Neural cell (in vitro differentiated cells): ENCODE measurements at regions not wholly inside any gene's neighbourhood (a gene's known extent, or its start where the extent isn't known, plus 50 kb on each side); places are given as distances from the start of the nearest gene placed in this dataset.
"Not testable (repeated sequence)": the region's sequence is repeated elsewhere in the genome, so short reads cannot be mapped to it uniquely, and the experiment has no call there.

ENCODE experiments used
- H2AFZ ChIP-seq: fragments of 200-600, 300-800 bp; sonication (generic), shearing (Covaris generic); 2 replicates; pipeline ENCODE4 v1.6.0; 2014; ENCODE audit warnings: low read depth, mild to moderate bottlenecking, antibody characterized with exemption, low read length, moderate library complexity
- H3F3A ChIP-seq: fragments of 200-600 bp; shearing (Covaris generic); 2 replicates; pipeline ENCODE4 v1.6.1; 2016; ENCODE audit warnings: mild to moderate bottlenecking, moderate library complexity, mixed read lengths, antibody characterized with exemption, low read length; ENCODE audit not compliant: insufficient read depth, poor library complexity, severe bottlenecking
- H3K27ac ChIP-seq: fragments of 200-600, 300-800 bp; sonication (generic), shearing (Covaris generic); 2 replicates; pipeline ENCODE4 v1.5.1; 2014; ENCODE audit warnings: mild to moderate bottlenecking, low read length, moderate library complexity
- H3K27me3 ChIP-seq: fragments of 300-800, 200-600 bp; sonication (generic), shearing (Covaris generic); 2 replicates; pipeline ENCODE4 v1.6.0; 2014; ENCODE audit warnings: mild to moderate bottlenecking, low read depth, low read length, moderate library complexity; ENCODE audit not compliant: insufficient read depth
- H3K36me3 ChIP-seq: fragments of 300-800, 200-600 bp; sonication (generic), shearing (Covaris generic); 2 replicates; pipeline ENCODE4 v1.5.1; 2014; ENCODE audit warnings: mild to moderate bottlenecking, antibody characterized with exemption, low read length, moderate library complexity; ENCODE audit not compliant: insufficient read depth
- H3K4me2 ChIP-seq: fragments of 300-800, 200-600 bp; sonication (generic), shearing (Covaris generic); 2 replicates; pipeline ENCODE4 v1.6.0; 2014; ENCODE audit warnings: mild to moderate bottlenecking, low read length
- H3K4me3 ChIP-seq: fragments of 300-800, 200-600 bp; sonication (generic), shearing (Covaris generic); 2 replicates; pipeline ENCODE4 v1.5.1; 2014; ENCODE audit warnings: mild to moderate bottlenecking, low read length, moderate library complexity
- H3K79me2 ChIP-seq: fragments of 200-600 bp; shearing (Covaris generic); replicated peaks from 2 replicates; pipeline ENCODE4 v1.6.0; 2014; ENCODE audit warnings: mild to moderate bottlenecking, low read length, moderate library complexity; ENCODE audit not compliant: insufficient read depth
- H3K9ac ChIP-seq: fragments of 300-800, 200-600 bp; sonication (generic), shearing (Covaris generic); 2 replicates; pipeline ENCODE4 v1.6.1; 2016; ENCODE audit warnings: mild to moderate bottlenecking, low read length, mixed read lengths
- H3K9me2 ChIP-seq: fragments of 200-600 bp; shearing (Covaris generic); 2 replicates; pipeline ENCODE4 v1.6.1; 2016; ENCODE audit warnings: mild to moderate bottlenecking, low read length, mixed read lengths; ENCODE audit not compliant: insufficient read depth
- H3K9me3 ChIP-seq: fragments of 200-600, 300-800 bp; sonication (generic), shearing (Covaris generic); 2 replicates; pipeline ENCODE4 v1.6.1; 2016; ENCODE audit warnings: mild to moderate bottlenecking, mixed run types, low read length, moderate library complexity, mixed read lengths
- H4K20me1 ChIP-seq: fragments of 200-600 bp; shearing (Covaris generic); 2 replicates; pipeline ENCODE4 v1.6.1; 2016; ENCODE audit warnings: mild to moderate bottlenecking, mixed run types; ENCODE audit not compliant: insufficient read depth
- CTCF ChIP-seq: fragments of 450-650 bp; IDR thresholded peaks from 2 replicates; pipeline ENCODE4 v1.5.1; 2014; ENCODE audit warnings: antibody characterized with exemption, mild to moderate bottlenecking, moderate library complexity; ENCODE audit not compliant: poor library complexity, severe bottlenecking
- EP300 ChIP-seq: fragments of 450-650 bp; conservative IDR thresholded peaks from 2 replicates; pipeline ENCODE4 v1.6.1; 2014; ENCODE audit warnings: antibody characterized with exemption, mild to moderate bottlenecking, moderate library complexity; ENCODE audit not compliant: poor library complexity, severe bottlenecking
- EZH2 ChIP-seq: fragments of 200-600, 300-800 bp; shearing (Covaris generic), sonication (generic); IDR thresholded peaks from 2 replicates; pipeline ENCODE4 v1.6.1; 2014; ENCODE audit warnings: antibody characterized with exemption, low read length, borderline replicate concordance, mild to moderate bottlenecking; ENCODE audit not compliant: insufficient read depth, poor library complexity, severe bottlenecking
- MXI1 ChIP-seq: fragments of 450-650 bp; conservative IDR thresholded peaks from 2 replicates; pipeline ENCODE4 v1.6.1; 2014; ENCODE audit warnings: antibody characterized with exemption, mild to moderate bottlenecking; ENCODE audit not compliant: poor library complexity, severe bottlenecking
- POLR2AphosphoS5 ChIP-seq: IDR thresholded peaks from 2 replicates; pipeline ENCODE4 v1.6.1; 2012
- RAD21 ChIP-seq: fragments of 450-650 bp; conservative IDR thresholded peaks from 2 replicates; pipeline ENCODE4 v1.6.1; 2014; ENCODE audit warnings: antibody characterized with exemption, mild to moderate bottlenecking, moderate library complexity
- REST ChIP-seq: IDR thresholded peaks from 2 replicates; pipeline ENCODE4 v1.6.1; 2012; ENCODE audit warnings: borderline replicate concordance
- SMC3 ChIP-seq: fragments of 450-650 bp; conservative IDR thresholded peaks from 2 replicates; pipeline ENCODE4 v1.6.1; 2014; ENCODE audit warnings: antibody characterized with exemption, mild to moderate bottlenecking, moderate library complexity; ENCODE audit not compliant: poor library complexity
- TAF1 ChIP-seq: IDR thresholded peaks from 2 replicates; pipeline ENCODE4 v1.6.1; 2012; ENCODE audit warnings: low read depth

- Histone ChIP-seq H3K79me2 (no peaks in the 10 kb centered on the region), H3K9ac (no peak overlapping the region), H3K36me3 (no peaks in the 10 kb centered on the region), H2AFZ (no peak overlapping the region), H3K9me2 (no peaks in the 10 kb centered on the region), H3K4me3 (no peak overlapping the region), H3F3A (no peaks in the 10 kb centered on the region), H3K4me2 (no peak overlapping the region), H3K27ac (no peak overlapping the region), H3K9me3 (no peaks in the 10 kb centered on the region), H3K27me3 (no peaks in the 10 kb centered on the region), H4K20me1 (no peaks in the 10 kb centered on the region)
- no peak for TF ChIP-seq EZH2
- no peak for TF ChIP-seq POLR2AphosphoS5
- TF ChIP-seq SMC3, result no peak
- no peak for TF ChIP-seq EP300
- TF ChIP-seq MXI1, result no peak
- TF ChIP-seq TAF1, result no peak
- TF ChIP-seq CTCF, result no peak
- TF ChIP-seq RAD21, result no peak
- no peak for TF ChIP-seq REST
Measured at GRCh38 chr10:105559333-105560097, 918.4 kb downstream of the SORCS3 start.

GRCh38 chr10:105550453-105550852 lies 909.4 kb downstream of the SORCS3 start:
- H2AFZ ChIP-seq, H4K20me1 ChIP-seq, H3K27me3 ChIP-seq, H3K79me2 ChIP-seq, H3F3A ChIP-seq, H3K9me2 ChIP-seq, H3K27ac ChIP-seq, H3K4me2 ChIP-seq, H3K36me3 ChIP-seq, H3K9me3 ChIP-seq, H3K9ac ChIP-seq, H3K4me3 ChIP-seq: not testable (repeated sequence)
